IPS-20b (cell line): ENCODE measurements at regions not wholly inside any gene's neighbourhood (a gene's known extent, or its start where the extent isn't known, plus 50 kb on each side); places are given as distances from the start of the nearest gene placed in this dataset.

Experiments
- H3K27ac ChIP-seq: one replicate; pipeline ENCODE4 v1.5.1; 2013; ENCODE audit warnings: low read length
- H3K27me3 ChIP-seq: 2 replicates; pipeline ENCODE4 v1.6.1; 2013; ENCODE audit warnings: mild to moderate bottlenecking, low read length, inconsistent platforms; ENCODE audit not compliant: insufficient read depth
- H3K36me3 ChIP-seq: 2 replicates; pipeline ENCODE4 v1.6.1; 2013; ENCODE audit warnings: low read depth, mild to moderate bottlenecking, inconsistent platforms, low read length, moderate library complexity; ENCODE audit not compliant: insufficient read depth
- H3K4me1 ChIP-seq: 2 replicates; pipeline ENCODE4 v1.6.1; 2013; ENCODE audit warnings: mild to moderate bottlenecking, control low read depth, inconsistent platforms, low read length, moderate library complexity; ENCODE audit not compliant: insufficient read depth
- H3K4me3 ChIP-seq: 2 replicates; pipeline ENCODE4 v1.5.1; 2013; ENCODE audit warnings: mild to moderate bottlenecking, low read length, inconsistent platforms
- H3K9ac ChIP-seq: 2 replicates; pipeline ENCODE4 v1.6.1; 2013; ENCODE audit warnings: low read depth, mild to moderate bottlenecking, inconsistent platforms, low read length, moderate library complexity
- H3K9me3 ChIP-seq: 2 replicates; pipeline ENCODE4 v1.6.1; 2013; ENCODE audit warnings: mild to moderate bottlenecking, low read depth, low read length, inconsistent platforms; ENCODE audit not compliant: insufficient read depth

DNA sequence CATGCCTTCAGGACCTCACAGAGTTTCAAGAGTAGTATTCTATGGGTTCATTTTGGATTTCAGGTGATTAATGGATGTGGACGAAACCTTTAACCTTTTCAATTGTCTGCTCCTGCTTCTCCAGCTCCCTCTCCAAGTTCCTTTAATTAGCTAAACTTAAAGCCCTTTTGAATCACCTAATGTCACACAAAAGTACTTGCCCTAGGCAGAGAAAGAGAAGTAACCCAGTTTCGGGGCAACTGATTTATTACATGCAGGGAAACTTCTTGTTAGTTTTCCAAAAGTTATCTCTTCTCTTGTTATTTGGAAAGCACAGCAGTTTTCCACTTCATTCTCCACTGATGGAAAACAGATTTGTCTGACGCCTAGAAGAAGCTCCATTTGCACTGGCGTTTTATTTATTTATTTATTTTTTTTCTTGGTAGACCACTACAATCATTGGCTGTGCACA lies 407.7 kb upstream of the JARID2 start:
- Histone ChIP-seq H3K27me3 (no peaks in the 10 kb centered on the region), H3K4me1 (no peaks in the 10 kb centered on the region), H3K9ac (no peak overlapping the region), H3K36me3 (no peaks in the 10 kb centered on the region), H3K9me3 (no peaks in the 10 kb centered on the region), H3K4me3 (no peak overlapping the region), H3K27ac (no peak overlapping the region)

GRCh38 chr6:14841901-14842421 lies 403.9 kb upstream of the JARID2 start:
- no peak overlapping the region for H3K27ac ChIP-seq
- H3K4me1 ChIP-seq, result no peaks in the 10 kb centered on the region
- H3K36me3 ChIP-seq, result no peaks in the 10 kb centered on the region
- no peak overlapping the region for H3K4me3 ChIP-seq
- H3K9ac ChIP-seq, result no peak overlapping the region
- no peaks in the 10 kb centered on the region for H3K9me3 ChIP-seq
- no peaks in the 10 kb centered on the region for H3K27me3 ChIP-seq

- Histone ChIP-seq H3K27me3 (no peaks in the 10 kb centered on the region), H3K9ac (no peak overlapping the region), H3K9me3 (no peaks in the 10 kb centered on the region), H3K4me3 (no peak overlapping the region), H3K4me1 (peaks cover 8% of the 10 kb centered on the region; the same call in 1 of the 2 replicates), H3K27ac (no peak overlapping the region), H3K36me3 (no peaks in the 10 kb centered on the region)
These were observed 401.5 kb upstream of the JARID2 start for GRCh38 chr6:14844411-14844810.

DNA sequence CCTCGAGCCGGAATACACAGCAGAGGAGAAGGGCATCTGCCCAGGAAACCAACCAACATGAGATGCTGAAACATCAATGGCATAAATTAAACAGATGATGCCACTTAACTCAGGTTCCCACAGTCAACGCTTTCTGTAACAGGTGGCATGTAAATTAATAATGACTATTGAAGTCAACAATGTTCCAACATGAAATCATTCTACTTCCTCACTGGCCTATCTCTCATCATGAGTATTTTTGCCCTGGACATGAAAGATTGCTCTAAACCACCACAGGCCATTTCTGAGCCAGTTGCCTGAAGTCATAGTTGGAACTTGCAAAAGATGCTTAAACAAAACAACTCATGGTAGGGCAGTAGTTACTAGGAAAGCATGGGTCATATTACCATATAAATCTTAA lies 397.9 kb upstream of the JARID2 start:
- H3K36me3 ChIP-seq, result no peaks in the 10 kb centered on the region
- no peak overlapping the region for H3K27ac ChIP-seq
- H3K4me1 ChIP-seq, result peaks cover 12% of the 10 kb centered on the region; the same call in 1 of the 2 replicates
- H3K27me3 ChIP-seq, result no peaks in the 10 kb centered on the region
- no peak overlapping the region for H3K4me3 ChIP-seq
- no peaks in the 10 kb centered on the region for H3K9me3 ChIP-seq
- H3K9ac ChIP-seq, result peak overlapping the region; percentile 28; the same call in 1 of the 2 replicates

DNA sequence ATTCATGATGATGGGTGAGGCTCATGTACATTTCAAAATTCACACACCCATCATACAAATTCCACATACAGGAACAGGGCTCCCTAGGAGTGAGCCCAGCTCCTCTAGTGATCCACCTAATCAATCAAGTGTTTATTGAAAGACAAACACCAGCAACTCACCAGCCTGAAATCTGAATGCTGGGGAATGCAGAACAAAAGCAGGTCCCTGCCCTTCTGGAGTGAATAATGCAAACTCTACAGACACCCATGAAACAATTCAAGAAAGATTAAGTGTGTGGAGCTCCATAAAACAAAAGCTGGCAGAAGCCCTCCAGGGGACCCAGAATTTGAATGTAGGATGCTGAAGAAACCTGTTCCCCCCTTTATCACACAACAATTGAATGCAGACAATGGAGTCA lies 396.7 kb upstream of the JARID2 start:
- no peaks in the 10 kb centered on the region for H3K9me3 ChIP-seq
- no peak overlapping the region for H3K4me3 ChIP-seq
- no peak overlapping the region for H3K9ac ChIP-seq
- H3K4me1 ChIP-seq, result peaks cover 12% of the 10 kb centered on the region; the same call in 1 of the 2 replicates
- no peaks in the 10 kb centered on the region for H3K36me3 ChIP-seq
- no peaks in the 10 kb centered on the region for H3K27me3 ChIP-seq
- no peak overlapping the region for H3K27ac ChIP-seq

- Histone ChIP-seq H3K4me1 (peaks cover 18% of the 10 kb centered on the region), H3K36me3 (no peaks in the 10 kb centered on the region), H3K27ac (no peak overlapping the region), H3K9ac (no peak overlapping the region), H3K4me3 (no peak overlapping the region), H3K27me3 (no peaks in the 10 kb centered on the region), H3K9me3 (no peaks in the 10 kb centered on the region)
These were observed 394.6 kb upstream of the JARID2 start for GRCh38 chr6:14851281-14851680.

GRCh38 chr6:14852375-14852774 lies 393.5 kb upstream of the JARID2 start:
- H3K9ac ChIP-seq, result no peak overlapping the region

DNA sequence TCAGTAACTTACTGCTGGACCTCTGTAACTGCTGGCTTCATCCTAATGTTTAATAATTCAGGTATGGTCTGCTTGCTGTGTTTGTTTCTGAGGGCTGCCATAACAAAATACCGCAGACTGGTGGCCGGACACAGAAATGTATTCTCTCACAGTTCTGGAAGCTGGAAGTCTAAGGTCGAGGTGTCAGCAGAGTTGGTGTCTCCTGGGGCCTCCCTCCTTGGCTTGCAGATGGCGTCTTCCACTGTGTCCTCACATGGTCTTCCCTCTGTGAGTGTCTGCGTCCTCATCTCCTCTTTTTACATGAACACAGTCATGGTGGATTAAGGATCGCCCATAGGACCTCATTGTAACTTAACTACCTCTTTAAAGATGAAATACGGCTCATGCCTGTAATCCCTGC lies 389.7 kb upstream of the JARID2 start:
- no peaks in the 10 kb centered on the region for H3K36me3 ChIP-seq
- no peak overlapping the region for H3K9ac ChIP-seq
- H3K27ac ChIP-seq, result no peak overlapping the region
- H3K27me3 ChIP-seq, result no peaks in the 10 kb centered on the region
- H3K4me1 ChIP-seq, result peaks cover 9% of the 10 kb centered on the region
- H3K4me3 ChIP-seq, result no peak overlapping the region
- H3K9me3 ChIP-seq, result no peaks in the 10 kb centered on the region

More at GRCh38 chr6:14852375-14852774, 393.5 kb upstream of the JARID2 start:
- no peaks in the 10 kb centered on the region for H3K36me3 ChIP-seq
- no peaks in the 10 kb centered on the region for H3K27me3 ChIP-seq
- peaks cover 17% of the 10 kb centered on the region for H3K4me1 ChIP-seq
- no peak overlapping the region for H3K27ac ChIP-seq
- no peak overlapping the region for H3K4me3 ChIP-seq
- H3K9me3 ChIP-seq, result no peaks in the 10 kb centered on the region

DNA sequence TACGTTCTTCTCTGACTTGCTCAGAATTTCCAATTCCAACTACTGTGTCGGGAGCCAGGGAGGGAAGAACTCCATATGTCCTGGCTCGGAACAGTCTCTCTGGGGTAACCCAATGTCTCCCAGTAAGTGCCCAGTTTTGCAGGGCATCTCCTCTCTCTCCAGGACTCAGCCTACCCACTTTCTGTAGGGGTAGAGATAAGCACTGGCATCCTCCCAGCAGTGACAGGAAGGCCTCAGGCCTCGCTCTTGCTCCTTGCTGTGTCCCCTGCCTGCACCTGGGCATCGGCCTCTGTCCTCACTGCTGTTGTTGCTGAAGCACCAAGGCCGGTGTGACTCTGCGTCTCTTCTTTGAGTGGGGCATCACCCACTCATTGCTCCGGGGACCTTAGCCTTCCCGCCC lies 388.9 kb upstream of the JARID2 start:
- no peaks in the 10 kb centered on the region for H3K36me3 ChIP-seq
- no peak overlapping the region for H3K27ac ChIP-seq
- H3K4me1 ChIP-seq, result peaks cover 9% of the 10 kb centered on the region
- no peak overlapping the region for H3K9ac ChIP-seq
- H3K4me3 ChIP-seq, result no peak overlapping the region
- H3K27me3 ChIP-seq, result no peaks in the 10 kb centered on the region
- no peaks in the 10 kb centered on the region for H3K9me3 ChIP-seq

GRCh38 chr6:14857501-14857900 lies 388.4 kb upstream of the JARID2 start:
- Histone ChIP-seq H3K9ac (no peak overlapping the region), H3K9me3 (no peaks in the 10 kb centered on the region), H3K36me3 (no peaks in the 10 kb centered on the region), H3K27me3 (no peaks in the 10 kb centered on the region), H3K4me1 (peaks cover 9% of the 10 kb centered on the region), H3K4me3 (no peak overlapping the region), H3K27ac (no peak overlapping the region)

DNA sequence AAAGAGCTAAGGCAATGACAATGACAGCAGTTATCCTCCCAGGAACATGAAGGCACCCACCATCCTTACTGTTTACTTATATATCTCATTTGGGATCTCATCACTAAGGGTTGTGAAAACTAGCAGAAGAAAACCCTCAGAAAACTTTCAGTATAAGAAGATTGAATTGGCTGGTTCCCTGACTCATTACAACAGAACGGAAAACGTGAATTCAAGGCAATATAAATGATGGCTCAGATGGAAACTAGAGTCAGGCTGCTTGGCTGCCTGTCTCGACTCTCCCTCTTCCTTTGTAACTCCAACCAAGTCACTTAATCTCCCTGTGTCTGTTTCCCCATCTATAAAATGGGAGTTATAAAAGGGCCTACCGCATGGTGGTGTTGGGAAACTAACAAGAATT lies 387.1 kb upstream of the JARID2 start:
- H3K4me1 ChIP-seq, result peaks cover 9% of the 10 kb centered on the region
- H3K27ac ChIP-seq, result no peak overlapping the region
- no peaks in the 10 kb centered on the region for H3K27me3 ChIP-seq
- H3K9ac ChIP-seq, result no peak overlapping the region
- H3K36me3 ChIP-seq, result no peaks in the 10 kb centered on the region
- H3K9me3 ChIP-seq, result no peaks in the 10 kb centered on the region
- H3K4me3 ChIP-seq, result no peak overlapping the region

DNA sequence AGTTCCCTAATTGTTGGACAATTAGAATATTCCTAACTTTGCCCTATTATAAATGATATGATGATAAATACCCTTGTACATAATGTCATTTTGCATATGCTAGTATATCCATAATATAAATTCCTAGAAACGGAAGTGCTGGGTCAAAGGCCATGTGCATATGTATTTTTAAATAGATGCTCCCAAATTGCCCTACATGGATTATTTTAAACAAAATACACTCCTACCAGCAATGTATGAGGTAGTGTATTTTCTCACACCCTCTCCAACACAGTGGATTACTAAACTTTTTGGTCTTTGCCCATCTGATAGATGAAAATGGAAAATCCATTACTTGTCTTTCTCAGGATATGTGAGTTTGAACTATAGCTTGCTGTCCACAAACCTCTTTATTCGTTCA lies 385.1 kb upstream of the JARID2 start:
- Histone ChIP-seq H3K9me3 (no peaks in the 10 kb centered on the region), H3K27me3 (no peaks in the 10 kb centered on the region), H3K4me1 (peaks cover 9% of the 10 kb centered on the region; the same call in 1 of the 2 replicates), H3K4me3 (no peak overlapping the region; the same call in 1 of the 2 replicates), H3K27ac (peak overlapping the region; percentile 50), H3K36me3 (no peaks in the 10 kb centered on the region), H3K9ac (peak overlapping the region; percentile 26; the same call in 1 of the 2 replicates)
